NOMO-1 (cell line): ENCODE measurements at regions not wholly inside any gene's neighbourhood (a gene's known extent, or its start where the extent isn't known, plus 50 kb on each side); places are given as distances from the start of the nearest gene placed in this dataset.
A peak's percentile ranks its signal among the peaks of the same experiment; 100 is the strongest.

ENCODE experiments used
- DNase-seq, 2 experiments: peaks; one replicate each; lab custom pipeline; 2025; ENCODE audit not compliant: unreplicated experiment in 2 of 2; lab: John Stamatoyannopoulos, UW

- DNase-seq: no peak
Observed at GRCh38 chr1:209503196-209503595, 80.3 kb upstream of the CAMK1G start.

GRCh38 chr1:209504571-209504970 lies 78.9 kb upstream of the CAMK1G start:
- DNase-seq: no peak

GRCh38 chr1:209505044-209505443 lies 78.5 kb upstream of the CAMK1G start:
- no peak for DNase-seq

- DNase-seq: no peak
Observed at GRCh38 chr1:209506101-209506500, 77.4 kb upstream of the CAMK1G start.

- DNase-seq: no peak
Observed at GRCh38 chr1:209509039-209509438, 74.5 kb upstream of the CAMK1G start.

- no peak for DNase-seq
Observed at GRCh38 chr1:209510063-209510462, 73.5 kb upstream of the CAMK1G start.

GRCh38 chr1:209511169-209511568 lies 72.3 kb upstream of the CAMK1G start:
- DNase-seq: no peak

- no peak for DNase-seq
Observed at GRCh38 chr1:209512821-209513220, 70.7 kb upstream of the CAMK1G start.

- peak in 1 of 2 experiments; percentile 48 for DNase-seq
Observed at GRCh38 chr1:209513226-209513625, 70.3 kb upstream of the CAMK1G start.

- no peak for DNase-seq
Observed at GRCh38 chr1:209516771-209517680, 66.5 kb upstream of the CAMK1G start.

GRCh38 chr1:209517681-209518050 lies 65.8 kb upstream of the CAMK1G start:
- DNase-seq: no peak

- no peak for DNase-seq
Observed at GRCh38 chr1:209519786-209520185, 63.7 kb upstream of the CAMK1G start.

- DNase-seq: no peak
Observed at GRCh38 chr1:209522826-209523225, 60.7 kb upstream of the CAMK1G start.

GRCh38 chr1:209526137-209526536 lies 57.4 kb upstream of the CAMK1G start:
- no peak for DNase-seq

GRCh38 chr1:209527372-209527771 lies 56.1 kb upstream of the CAMK1G start:
- no peak for DNase-seq

GRCh38 chr1:209527993-209528717 lies 55.4 kb upstream of the CAMK1G start:
- no peak for DNase-seq

- no peak for DNase-seq
Observed at GRCh38 chr1:209529233-209529632, 54.3 kb upstream of the CAMK1G start.

- DNase-seq: no peak
Observed at GRCh38 chr1:209531006-209531405, 52.5 kb upstream of the CAMK1G start.

GRCh38 chr1:209531549-209531948 lies 52.0 kb upstream of the CAMK1G start:
- no peak for DNase-seq
